Breast epithelium (tissue), 4 donors: ENCODE measurements at regions not wholly inside any gene's neighbourhood (a gene's known extent, or its start where the extent isn't known, plus 50 kb on each side); places are given as distances from the start of the nearest gene placed in this dataset.

Experiments
- DNase-seq, 2 donors: peaks; one replicate each; pipeline ENCODE4 v3.0.0-alpha.2; 2019; ENCODE audit warnings: low spot score in 2 of 2
- H3K27ac ChIP-seq, 2 donors: fragments of 200-600 bp; sonication (generic) in 1 of 2; one replicate each; pipeline ENCODE4 v1.5.1; 2016 to 2019; ENCODE audit warnings: mild to moderate bottlenecking in 1 of 2
- H3K27me3 ChIP-seq, 2 donors: fragments of 200-600 bp; sonication (generic) in 1 of 2; one replicate each; pipeline versions ENCODE4 v1.5.1 to v1.6.0; 2017 to 2019; ENCODE audit warnings: control low read depth in 1 of 2, mild to moderate bottlenecking in 1 of 2
- H3K36me3 ChIP-seq: fragments of 200-600 bp; one replicate; pipeline ENCODE4 v1.5.1; 2019
- H3K4me1 ChIP-seq, 2 donors: fragments of 200-600 bp; sonication (generic); one replicate each; pipeline ENCODE4 v1.5.1; 2016 to 2019; ENCODE audit warnings: control low read depth in 1 of 2
- H3K4me3 ChIP-seq, 3 donors: fragments of 200-600 bp; sonication (generic); 1 replicate in 2 of 3; 2 replicates in 1 of 3; pipeline ENCODE4 v1.5.1; 2016 to 2019; ENCODE audit warnings: mild to moderate bottlenecking in 3 of 3, moderate library complexity in 2 of 3
- H3K9me3 ChIP-seq, 2 donors: fragments of 200-600 bp; sonication (generic) in 1 of 2; one replicate each; pipeline ENCODE4 v1.5.1; 2016 to 2019; ENCODE audit warnings: control low read depth in 1 of 2
- POLR2A ChIP-seq: fragments of 450-650 bp; IDR thresholded peaks from one replicate; pipeline ENCODE4 v1.6.1; 2016; ENCODE audit warnings: antibody characterized with exemption, mild to moderate bottlenecking, moderate library complexity
- POLR2AphosphoS5 ChIP-seq, 3 donors: sonication (generic); formaldehyde crosslinking; IDR thresholded peaks; one replicate each; pipeline ENCODE4 v1.6.1; 2017; ENCODE audit warnings: antibody characterized with exemption in 3 of 3
- intact Hi-C: fragments of 100-400 bp; cut with DNase I; formaldehyde crosslinking; loops from one replicate; pipeline ENCODE4 v1.15.1; 2023; ENCODE audit warnings: low total_unique reads
- TF ChIP-seq, protein P1 (sequence below), 3 donors: fragments of 450-650 bp; IDR thresholded peaks; one replicate each; pipeline ENCODE4 v1.5.1; 2016 to 2017; ENCODE audit warnings: antibody characterized with exemption in 3 of 3, mild to moderate bottlenecking in 3 of 3, moderate library complexity in 3 of 3

- H3K36me3 ChIP-seq, result no peaks in the 10 kb centered on the region
- no peak overlapping the region for H3K4me3 ChIP-seq
- no peak overlapping the region for H3K27ac ChIP-seq
- H3K9me3 ChIP-seq, result no peaks in the 10 kb centered on the region
- H3K27me3 ChIP-seq, result peaks cover 0 to 5% of the 10 kb centered on the region in 2 donors
- TF ChIP-seq POLR2AphosphoS5 (IDR thresholded peaks at IDR 0.05) (no peak), POLR2A (no peak)
- TF ChIP-seq, protein P1, sequence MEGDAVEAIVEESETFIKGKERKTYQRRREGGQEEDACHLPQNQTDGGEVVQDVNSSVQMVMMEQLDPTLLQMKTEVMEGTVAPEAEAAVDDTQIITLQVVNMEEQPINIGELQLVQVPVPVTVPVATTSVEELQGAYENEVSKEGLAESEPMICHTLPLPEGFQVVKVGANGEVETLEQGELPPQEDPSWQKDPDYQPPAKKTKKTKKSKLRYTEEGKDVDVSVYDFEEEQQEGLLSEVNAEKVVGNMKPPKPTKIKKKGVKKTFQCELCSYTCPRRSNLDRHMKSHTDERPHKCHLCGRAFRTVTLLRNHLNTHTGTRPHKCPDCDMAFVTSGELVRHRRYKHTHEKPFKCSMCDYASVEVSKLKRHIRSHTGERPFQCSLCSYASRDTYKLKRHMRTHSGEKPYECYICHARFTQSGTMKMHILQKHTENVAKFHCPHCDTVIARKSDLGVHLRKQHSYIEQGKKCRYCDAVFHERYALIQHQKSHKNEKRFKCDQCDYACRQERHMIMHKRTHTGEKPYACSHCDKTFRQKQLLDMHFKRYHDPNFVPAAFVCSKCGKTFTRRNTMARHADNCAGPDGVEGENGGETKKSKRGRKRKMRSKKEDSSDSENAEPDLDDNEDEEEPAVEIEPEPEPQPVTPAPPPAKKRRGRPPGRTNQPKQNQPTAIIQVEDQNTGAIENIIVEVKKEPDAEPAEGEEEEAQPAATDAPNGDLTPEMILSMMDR (IDR thresholded peaks at IDR 0.05), result no peak
- no peak for DNase-seq
- intact Hi-C loops, result no loop called here
- no peaks in the 10 kb centered on the region for H3K4me1 ChIP-seq
Observed at GRCh38 chr10:129038522-129038921, 428.5 kb upstream of the MGMT start.

DNA sequence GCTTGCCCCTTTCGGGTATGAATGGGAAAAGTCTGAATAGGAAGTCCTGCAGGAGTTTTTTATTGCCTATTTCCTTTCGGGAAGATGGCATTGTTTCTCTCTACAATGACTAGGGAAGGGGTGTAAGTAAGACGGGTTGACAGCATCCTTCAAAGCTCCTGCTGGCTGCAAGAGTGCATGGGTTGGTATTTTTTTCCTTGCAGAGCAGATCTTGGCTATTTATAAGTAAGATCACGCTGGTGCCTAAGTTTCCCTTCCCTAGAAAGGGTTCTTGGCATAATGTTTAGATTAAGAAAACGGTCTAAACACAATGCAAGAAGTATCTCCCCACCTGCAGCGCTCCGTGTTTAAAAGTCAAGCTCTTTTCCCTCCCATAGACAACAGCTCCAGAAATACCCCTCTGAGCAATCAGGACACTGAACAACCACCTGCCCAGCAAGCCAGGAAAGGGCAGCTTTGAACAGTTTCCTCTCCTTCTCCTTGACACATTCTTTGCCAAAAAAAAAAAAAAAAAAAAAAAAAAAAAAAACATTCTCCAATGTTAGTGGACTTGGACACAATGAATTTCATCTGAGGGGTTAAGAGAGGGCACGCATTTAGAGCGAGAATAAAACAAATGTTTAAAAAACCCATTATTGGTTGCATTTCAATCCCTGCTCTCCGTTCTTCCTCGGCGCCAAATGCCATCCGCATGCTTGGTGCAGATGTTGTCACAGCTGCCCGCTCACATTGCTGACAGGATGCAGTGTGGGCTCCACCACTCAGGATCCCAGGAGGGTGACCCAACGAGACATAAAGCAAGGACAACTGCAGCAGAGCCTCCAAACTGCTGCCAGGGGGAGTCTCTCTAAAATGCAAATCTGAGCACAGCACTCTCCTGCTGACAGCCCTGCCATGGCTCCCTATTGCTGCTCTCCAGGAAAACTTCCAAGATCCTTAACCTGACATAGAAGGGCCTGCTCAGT is 427.4 kb upstream of the MGMT start:
- TF ChIP-seq, protein P1 (IDR thresholded peaks at IDR 0.05), result no peak
- TF ChIP-seq POLR2A (no peak), POLR2AphosphoS5 (IDR thresholded peaks at IDR 0.05) (no peak)
- Histone ChIP-seq H3K9me3 (no peaks in the 10 kb centered on the region), H3K4me1 (no peaks in the 10 kb centered on the region), H3K27me3 (no peaks in the 10 kb centered on the region), H3K4me3 (no peak overlapping the region), H3K36me3 (no peaks in the 10 kb centered on the region), H3K27ac (no peak overlapping the region)
- intact Hi-C loops, result no loop called here
- DNase-seq, result no peak

DNA sequence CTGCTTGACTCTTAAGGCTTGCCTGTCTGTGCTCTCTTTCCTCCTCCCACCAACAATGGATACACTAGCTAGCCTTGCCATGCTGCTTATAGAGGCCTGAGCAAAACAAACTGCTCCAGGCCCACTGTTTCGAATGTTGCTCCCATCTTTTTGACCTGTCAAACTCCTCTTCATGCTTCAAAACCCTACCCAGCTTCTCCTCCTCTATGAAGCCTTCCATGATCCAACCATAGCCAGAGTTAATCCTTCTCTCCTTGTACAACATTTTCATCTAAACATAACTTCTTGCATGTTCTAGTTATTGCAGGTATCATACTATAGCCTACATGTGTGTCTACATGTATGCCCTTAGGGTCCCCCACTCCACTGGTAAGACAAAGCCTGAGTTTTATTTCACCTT is 426.7 kb upstream of the MGMT start:
- intact Hi-C loops, result no loop called here
- Histone ChIP-seq H3K4me1 (no peaks in the 10 kb centered on the region), H3K27me3 (no peaks in the 10 kb centered on the region), H3K36me3 (no peaks in the 10 kb centered on the region), H3K9me3 (no peaks in the 10 kb centered on the region), H3K4me3 (no peak overlapping the region), H3K27ac (no peak overlapping the region)
- TF ChIP-seq, protein P1 (IDR thresholded peaks at IDR 0.05), result no peak
- TF ChIP-seq POLR2A (no peak), POLR2AphosphoS5 (IDR thresholded peaks at IDR 0.05) (no peak)
- no peak for DNase-seq

- intact Hi-C loops, result no loop called here
Observed at GRCh38 chr10:129041916-129042315, 425.1 kb upstream of the MGMT start.

More at GRCh38 chr10:129041916-129042315, 425.1 kb upstream of the MGMT start:
- no peak overlapping the region for H3K27ac ChIP-seq
- TF ChIP-seq POLR2A (no peak), POLR2AphosphoS5 (IDR thresholded peaks at IDR 0.05) (no peak)
- TF ChIP-seq, protein P1 (IDR thresholded peaks at IDR 0.05), result no peak
- no peaks in the 10 kb centered on the region for H3K27me3 ChIP-seq
- H3K36me3 ChIP-seq, result no peaks in the 10 kb centered on the region
- no peaks in the 10 kb centered on the region for H3K4me1 ChIP-seq
- no peaks in the 10 kb centered on the region for H3K9me3 ChIP-seq
- no peak for DNase-seq
- no peak overlapping the region for H3K4me3 ChIP-seq
